ENCODE measurements at regions not wholly inside any gene's neighbourhood (a gene's known extent, or its start where the extent isn't known, plus 50 kb on each side); places are given as distances from the start of the nearest gene placed in this dataset.

DNA sequence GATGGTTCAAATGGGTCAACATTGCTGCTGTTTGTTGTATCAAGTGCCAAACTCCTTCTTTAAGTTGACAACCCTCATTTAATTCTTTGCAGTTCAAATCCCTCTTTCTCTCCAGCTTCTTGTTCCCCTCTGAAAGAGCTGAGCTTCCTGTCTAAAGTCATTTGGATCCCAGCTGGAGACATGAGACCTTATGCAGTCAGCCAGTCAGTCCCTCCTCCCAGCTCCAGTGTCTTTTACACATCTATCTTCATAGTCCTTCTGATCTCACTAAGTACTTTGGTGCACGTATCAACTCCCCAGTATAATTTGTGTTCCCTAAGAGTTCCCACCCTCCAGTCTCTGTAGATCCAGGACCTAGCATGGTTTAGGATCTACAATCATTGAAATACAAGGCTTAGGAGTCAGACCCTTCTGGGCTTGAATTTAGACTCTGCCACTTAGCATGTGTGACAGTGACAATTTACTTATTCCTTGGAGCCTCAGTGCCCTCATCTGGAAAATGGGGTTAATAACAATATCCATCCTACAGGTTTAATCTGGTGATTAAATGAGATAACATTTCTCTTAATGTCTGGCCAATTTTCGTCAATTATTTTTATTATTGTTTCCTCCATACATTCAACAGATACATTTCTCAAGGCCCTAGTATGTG lies 102.8 kb upstream of the SEMA6D start:
- no peak for DNase-seq

DNA sequence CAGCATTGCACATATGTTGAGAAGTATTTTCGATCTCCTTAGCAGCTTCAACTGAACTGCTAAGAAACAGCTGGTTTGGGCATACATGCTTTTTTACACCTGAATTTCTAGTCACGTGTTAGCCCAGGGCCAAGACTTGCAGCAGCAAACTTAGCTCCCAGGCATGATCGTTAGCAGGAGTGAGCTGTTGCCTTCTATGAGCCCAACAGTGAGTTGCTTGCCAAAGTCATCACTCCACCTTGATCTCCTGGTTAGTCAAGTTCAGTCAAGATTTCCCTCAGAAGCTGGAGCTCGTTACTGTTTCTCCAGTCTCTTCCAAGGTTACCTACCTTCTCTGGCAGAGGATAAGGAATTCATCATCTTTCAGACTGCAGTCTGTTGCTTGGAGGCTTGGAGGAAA lies 100.4 kb upstream of the SEMA6D start:
- DNase-seq = no peak

DNA sequence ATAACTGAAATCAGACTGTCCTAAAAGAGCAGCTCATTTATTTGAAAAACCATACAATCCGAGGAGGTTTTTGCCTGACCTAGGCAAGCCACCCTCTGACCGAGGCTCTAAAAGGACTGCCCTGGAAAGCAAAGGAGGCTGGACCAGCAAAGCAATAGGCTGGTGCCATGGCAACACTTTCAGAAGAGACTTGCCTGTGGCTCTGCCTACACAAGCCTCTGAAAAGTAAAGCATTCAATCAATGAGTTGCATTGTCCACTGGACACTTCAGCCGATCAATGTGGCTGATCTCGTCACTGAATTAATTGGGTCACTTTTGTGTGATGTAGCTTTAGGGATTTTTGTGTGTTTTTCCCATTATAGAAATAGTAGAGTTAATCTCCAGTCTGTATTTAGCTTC lies 99.1 kb upstream of the SEMA6D start:
- no peak for DNase-seq

DNA sequence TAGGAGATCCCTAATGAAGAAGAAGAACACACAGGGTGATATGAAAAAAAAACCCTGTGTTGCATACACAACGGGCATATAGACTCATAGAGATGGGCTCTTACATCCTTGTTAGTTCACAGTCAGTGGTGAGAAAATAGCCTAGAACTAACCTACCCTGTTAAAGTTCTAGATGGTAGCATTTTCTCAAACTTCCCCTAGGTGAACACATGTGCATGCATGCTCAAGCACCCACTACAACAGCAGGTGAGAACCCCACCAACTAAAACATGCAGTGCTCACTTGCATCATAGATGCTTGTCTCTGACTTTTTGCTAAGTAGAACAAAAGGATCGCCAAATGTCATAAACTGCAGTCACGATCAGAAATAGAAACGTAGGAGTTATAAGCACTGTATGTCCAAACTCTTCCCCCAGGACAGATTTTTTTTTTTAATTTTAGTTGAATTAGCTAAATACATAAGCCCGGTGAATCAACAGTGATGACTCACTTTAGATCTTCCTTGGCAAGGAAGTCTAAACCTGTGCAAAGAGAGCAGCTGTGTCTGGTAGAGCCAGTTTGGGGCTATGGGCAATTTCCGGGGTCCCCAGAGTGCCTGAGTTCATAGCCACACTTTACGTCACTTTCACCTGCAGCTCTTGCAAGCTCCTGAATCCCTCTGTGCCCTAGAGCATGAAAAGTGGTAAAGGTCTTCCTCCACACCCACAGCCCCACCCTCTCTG lies 96.2 kb upstream of the SEMA6D start:
- no peak for DNase-seq

DNA sequence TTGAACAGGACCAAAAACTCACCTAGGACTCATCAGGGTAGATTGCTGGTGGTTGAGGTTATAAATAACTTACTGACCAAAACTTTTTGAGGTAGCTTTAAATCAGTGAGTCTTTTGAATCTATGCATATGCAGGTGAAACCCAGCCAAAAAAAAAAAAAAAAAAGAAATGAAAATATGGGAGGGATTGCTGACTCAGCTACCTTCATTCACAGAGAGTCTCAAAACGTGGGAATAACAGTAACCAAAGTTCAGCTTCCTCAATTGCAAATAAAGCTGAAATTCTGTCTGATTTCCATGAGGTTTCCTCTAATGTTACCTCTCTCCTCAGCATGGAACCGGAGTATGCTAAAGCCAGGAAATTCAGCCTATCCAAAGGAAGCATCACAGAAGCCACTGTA lies 95.2 kb upstream of the SEMA6D start:
- DNase-seq = no peak

DNA sequence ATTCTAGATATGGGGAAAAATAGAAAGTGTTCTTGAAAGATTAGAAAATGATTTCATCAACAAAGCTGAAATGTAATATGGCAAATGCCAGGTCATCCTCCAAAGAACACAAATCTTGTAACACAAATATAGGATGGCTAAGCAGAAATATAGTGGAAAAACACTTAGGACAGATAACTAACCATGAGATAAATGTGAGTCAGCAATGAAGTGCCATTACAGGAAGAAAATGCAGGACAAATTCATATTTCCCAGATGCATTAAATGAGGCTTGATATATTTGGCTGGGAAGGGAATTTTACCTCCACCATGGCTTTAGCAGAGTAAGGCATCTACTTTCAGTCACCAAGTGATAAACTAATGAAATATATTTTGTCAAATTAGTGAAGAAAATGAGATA lies 92.8 kb upstream of the SEMA6D start:
- DNase-seq = no peak

DNA sequence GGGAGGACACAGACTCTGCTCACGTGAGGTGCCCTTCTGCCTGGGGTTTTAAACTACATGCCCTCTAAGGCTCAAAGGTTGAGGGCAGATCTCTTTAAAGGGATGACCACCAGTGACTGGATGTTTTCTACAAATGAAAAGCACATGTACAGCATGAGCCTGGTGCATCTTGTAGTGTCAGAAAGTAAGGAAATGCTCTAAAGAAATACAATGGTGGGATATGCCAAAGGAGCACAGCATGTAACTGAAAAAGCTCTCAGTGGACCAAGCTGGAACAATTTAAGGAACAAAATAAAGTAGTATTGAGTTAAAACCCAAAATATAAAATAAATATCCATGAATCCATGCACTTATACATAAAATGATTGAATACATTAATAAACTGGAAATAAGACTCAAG lies 78.3 kb upstream of the SEMA6D start:
- DNase-seq = no peak

DNA sequence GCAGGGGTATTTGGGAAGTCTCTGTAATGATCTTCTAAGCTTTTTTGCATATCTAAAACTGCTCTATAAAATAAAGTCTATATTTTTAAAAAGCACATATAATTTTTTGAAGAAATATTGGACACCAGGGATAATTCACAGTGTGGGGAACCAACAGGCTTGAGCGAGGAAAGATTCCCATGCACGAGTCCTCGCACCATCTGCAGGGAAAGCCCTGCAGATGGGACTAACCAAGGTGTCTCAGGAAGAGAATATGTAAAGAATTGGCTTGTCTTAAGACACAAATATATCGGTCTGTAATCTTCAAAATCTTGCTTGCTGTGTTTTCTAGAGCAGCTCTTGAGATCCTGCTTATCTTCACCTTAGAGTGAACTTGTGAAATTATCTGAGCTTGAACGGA lies 77.2 kb upstream of the SEMA6D start:
- DNase-seq = no peak

DNA sequence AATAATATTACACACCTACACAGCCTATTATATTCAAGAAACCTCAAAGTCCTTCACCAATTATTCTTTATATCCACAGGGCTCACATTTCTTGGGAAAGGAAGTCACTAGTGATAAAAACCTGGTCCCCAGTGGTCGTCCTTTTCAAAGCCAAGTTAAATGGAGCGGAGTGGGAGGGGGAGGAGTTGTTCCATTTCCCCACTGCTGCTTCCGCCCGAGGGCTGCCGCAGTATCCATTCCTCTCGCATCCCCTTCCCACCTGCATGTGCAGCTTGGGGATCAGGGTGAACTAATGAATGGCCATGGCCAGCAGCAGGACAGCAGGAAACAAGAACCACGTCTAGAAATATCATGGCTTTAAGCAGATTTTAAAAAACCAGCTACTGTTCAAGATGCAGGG lies 76.4 kb upstream of the SEMA6D start:
- DNase-seq = no peak

DNA sequence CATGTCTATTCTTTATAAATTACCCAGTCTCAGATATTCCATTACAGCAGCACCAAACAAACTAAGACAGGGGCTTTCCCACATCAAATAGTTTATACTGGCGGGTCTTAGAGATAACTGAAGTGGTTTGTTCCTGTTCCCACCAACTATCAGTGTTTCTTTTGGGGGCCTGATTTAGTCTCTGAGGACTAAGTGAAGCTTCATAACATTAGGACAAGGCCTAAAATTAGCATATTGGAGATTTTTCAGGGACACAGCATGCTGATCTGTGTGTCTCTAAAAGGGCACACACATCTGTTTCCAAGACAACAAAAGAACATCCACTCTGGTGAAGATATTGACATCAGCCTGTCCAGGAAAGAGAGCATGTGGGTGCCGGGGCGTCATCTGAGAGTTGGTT lies 72.6 kb upstream of the SEMA6D start:
- DNase-seq = no peak

DNA sequence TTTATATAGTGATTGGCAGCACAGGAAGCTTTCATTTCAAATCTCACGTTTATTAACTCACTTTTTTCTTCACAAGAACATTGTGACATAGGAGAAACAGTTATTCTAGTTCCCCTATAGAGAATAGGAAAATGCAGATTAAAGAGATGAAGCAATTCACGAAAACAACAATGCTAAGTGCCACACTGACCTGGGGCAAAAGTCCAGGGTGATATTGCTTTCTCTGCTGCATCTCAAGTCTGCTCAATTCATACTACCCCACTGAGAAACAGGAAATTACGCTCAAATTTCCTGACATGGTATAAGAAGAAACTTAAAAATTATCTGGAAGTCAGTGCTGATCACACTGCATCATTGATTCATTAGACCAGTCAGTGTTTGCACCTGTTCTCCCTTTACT lies 66.7 kb upstream of the SEMA6D start:
- no peak for DNase-seq

DNA sequence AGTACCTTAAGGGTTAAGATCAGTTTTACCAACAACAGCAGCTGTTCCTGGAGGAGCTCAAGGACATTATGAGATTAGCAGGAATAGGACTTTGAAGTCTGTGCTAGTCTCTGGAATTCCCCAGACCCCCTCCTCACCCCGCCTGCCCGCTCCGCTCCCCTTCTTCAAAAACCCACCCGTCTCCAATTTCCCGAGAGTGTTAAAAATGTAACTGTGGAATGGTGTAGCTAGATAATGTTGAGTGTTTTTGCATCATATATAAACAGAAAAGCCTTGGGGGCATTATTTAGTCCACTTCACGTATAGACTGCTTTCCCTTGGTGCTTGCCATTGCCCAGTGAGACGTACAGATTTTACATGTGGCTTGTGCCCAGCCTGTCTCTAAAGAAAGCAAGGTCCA lies 65.0 kb upstream of the SEMA6D start:
- no peak for DNase-seq

DNA sequence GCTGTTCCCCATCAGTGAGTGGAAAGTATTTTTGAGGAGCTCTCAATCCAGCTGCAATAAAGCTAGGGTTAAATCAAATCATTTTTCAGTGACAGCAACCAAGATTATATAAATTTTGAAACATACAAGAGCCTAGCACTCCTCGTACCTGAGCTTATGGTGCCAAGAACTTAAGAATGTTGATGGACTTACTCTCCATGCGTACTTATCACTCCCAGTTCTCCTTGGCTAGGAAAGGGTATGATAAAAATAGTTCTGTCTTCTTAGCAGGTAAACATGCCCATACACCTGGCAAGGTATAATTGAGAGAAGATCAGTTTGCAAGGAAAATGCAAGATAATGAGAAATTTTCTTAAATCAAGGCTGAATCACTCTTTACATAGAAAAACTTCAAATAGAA lies 64.5 kb upstream of the SEMA6D start:
- DNase-seq = no peak

DNA sequence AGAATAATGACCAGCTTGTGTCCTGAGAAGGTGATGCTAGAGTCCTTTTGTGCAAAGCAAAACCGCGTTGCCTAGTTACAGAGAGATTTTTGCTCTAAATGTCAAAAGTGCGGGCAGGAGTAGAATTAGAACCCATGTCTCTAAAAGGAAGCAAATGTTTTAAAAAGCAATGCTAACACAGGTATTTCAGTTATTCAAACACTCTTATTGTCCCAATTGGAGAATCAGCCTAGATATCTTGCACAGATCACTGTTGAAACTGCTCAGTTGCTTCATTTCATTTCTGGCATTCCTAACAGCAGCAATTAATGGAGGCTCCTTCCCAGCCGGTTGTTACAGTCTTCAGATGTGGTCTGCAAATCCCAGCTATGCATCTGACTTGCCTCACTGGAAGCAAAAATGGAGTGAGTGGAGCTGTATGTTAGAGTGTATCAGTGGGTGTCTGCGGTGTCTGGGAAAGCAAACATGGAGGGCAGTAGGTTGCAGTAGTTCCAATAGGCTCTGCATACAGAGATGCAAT lies 55.6 kb upstream of the SEMA6D start:
- DNase-seq = no peak

DNA sequence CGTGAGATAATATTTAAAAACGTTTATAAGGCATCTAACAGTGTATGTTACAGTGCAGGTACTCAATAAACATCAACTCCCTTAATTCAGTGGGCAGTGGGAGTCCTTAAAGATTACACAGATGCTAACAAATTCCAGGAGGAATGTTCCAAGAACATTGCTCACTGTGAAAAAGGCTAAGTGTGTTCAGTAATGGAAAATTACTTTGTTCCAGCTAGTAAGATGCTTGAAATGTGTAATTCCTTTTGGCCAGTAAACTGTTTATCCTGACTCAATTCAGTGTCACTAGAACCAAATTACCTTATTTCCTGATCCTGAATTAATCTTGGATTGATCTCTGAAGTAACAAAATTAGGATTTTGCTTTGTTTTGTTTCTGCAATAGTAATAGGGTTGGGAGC lies 54.2 kb upstream of the SEMA6D start:
- no peak for DNase-seq

Measured in CD4-positive, alpha-beta T cell treated with Interleukin-15 for 1 hour (primary cell).